ENCODE measurements at regions not wholly inside any gene's neighbourhood (a gene's known extent, or its start where the extent isn't known, plus 50 kb on each side); places are given as distances from the start of the nearest gene placed in this dataset.
A peak's percentile ranks its signal among the peaks of the same experiment; 100 is the strongest.
"Not testable (repeated sequence)": the region's sequence is repeated elsewhere in the genome, so short reads cannot be mapped to it uniquely, and the experiment has no call there.

- DNase-seq (ENCODE audit: low read depth in 3 of 3) = not testable (repeated sequence)
Measured at GRCh38 chr13:46466074-46466473, 79.0 kb upstream of the RUBCNL start.

DNA sequence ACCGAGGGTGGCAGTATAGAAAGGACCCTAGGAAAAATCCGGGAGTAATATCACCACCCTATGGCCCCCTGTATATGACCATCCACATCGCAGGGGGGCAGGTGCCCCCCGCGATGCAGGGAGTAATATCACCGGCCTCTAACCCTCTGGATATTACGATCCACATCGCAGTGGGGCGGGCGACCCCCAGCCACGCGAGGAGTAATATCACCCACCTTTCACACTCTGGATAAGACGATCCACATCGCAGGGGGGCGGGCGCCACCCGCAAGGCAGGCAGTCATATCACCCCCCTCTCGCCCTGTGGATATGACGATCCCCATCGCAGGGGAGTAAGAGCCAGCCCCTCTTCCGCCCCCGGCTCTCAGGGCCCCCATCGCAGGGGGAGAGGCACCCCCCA, 76.7 kb upstream of the RUBCNL start:
- no peak for DNase-seq (ENCODE audit: low read depth in 3 of 3)

DNA sequence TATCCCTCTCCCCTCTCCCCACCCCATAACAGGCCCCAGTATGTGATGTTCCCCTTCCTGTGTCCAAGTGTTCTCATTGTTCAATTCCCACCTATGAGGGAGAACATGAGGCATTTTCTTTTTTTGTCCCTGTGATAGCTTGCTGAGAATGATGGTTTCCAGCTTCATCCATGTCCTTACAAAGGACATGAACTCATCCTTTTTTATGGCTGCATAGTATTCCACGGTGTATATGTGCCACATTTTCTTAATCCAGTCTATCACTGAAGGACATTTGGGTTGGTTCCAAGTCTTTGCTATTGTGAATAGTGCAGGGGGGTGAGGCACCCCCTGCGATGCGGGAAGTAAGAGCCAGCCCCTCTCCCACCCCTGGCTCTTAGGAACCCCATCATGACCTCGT, 73.2 kb upstream of the RUBCNL start:
- not testable (repeated sequence) for DNase-seq (ENCODE audit: low read depth in 3 of 3)

GRCh38 chr13:46457255-46457654, 70.2 kb upstream of the RUBCNL start:
- not testable (repeated sequence) for DNase-seq (ENCODE audit: low read depth in 3 of 3)

- DNase-seq (ENCODE audit: low read depth in 3 of 3) = peak in 2 of 3 donors; percentile 0 to 2
Measured at GRCh38 chr13:46455924-46456323, 68.9 kb upstream of the RUBCNL start.

DNA sequence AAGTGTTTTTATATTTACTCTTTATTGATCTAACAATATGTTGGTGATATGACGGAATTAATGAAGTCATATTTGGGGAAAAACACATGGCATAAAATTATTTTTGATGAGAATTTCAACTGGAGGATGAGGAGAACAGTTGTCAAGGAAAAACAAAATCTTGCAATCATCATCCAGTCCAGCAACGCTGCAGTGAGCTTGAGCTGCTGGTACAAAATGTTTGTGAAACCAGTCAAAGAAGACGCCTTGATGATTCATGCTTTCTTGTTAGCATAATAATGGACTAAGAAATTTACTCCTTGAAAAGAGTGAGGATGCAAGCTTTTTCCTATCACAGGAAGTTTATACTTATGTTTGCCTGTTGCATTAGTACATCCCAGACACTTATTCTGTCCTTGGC, 64.1 kb upstream of the RUBCNL start:
- not testable (repeated sequence) for DNase-seq (ENCODE audit: low read depth in 3 of 3)

DNA sequence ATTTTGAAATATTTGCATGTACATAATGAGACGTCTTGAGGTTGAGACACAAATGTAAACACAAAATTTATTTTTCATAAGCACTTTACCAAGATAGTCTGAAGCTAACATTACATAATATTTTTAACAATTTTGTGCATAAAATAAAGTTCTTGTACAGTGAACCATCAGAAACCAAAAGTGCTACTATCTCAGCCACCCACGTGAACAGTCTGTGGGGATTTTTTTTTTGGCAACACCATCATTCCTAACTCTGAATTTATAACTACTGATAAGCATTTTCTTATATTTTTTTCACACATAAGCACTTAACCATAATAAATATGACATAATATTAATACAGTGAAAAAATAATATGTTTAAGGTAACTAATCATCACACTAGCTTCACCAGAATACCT, 62.9 kb upstream of the RUBCNL start:
- DNase-seq (ENCODE audit: low read depth in 3 of 3) = not testable (repeated sequence)

GRCh38 chr13:46448148-46448547, 61.1 kb upstream of the RUBCNL start:
- DNase-seq (ENCODE audit: low read depth in 3 of 3) = not testable (repeated sequence)

- not testable (repeated sequence) for DNase-seq (ENCODE audit: low read depth in 3 of 3)
Measured at GRCh38 chr13:46437808-46438404, 50.9 kb upstream of the RUBCNL start.
